ENCODE measurements at regions not wholly inside any gene's neighbourhood (a gene's known extent, or its start where the extent isn't known, plus 50 kb on each side); places are given as distances from the start of the nearest gene placed in this dataset.

- DNase-seq: peak in 1 of 3 donors; percentile 58
These were observed 127.2 kb downstream of the MN1 start for GRCh38 chr22:27674261-27674923.

- no peak for DNase-seq
These were observed 124.9 kb downstream of the MN1 start for GRCh38 chr22:27676545-27677213.

DNA sequence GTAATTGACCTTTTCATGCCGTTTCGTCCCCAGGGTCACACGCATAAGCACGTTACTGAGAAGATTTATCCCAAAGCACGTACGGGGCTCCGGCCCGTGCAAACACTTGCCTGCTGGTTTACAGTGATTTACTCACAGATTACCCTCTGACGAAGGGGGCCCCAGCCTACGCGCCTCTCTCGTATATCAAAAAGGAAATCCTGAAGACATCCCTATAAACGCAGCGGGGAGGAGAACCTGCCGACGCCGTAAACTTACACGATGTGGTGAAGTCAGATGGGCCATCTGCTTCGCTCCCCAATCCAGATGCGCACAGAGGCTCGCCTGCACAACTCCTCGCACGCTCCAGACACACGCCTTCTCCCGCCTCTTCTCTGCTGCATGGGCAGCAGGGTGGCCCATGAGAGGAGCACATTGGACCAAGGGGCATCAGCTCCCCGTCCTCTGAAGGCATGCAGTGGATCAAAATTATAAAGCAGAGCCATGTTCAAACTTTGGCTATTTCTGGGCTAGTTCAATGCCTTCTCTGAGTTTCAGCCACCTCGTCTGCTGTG, 123.6 kb downstream of the MN1 start:
- peak in 1 of 3 donors; percentile 42 for DNase-seq

GRCh38 chr22:27679176-27679575, 122.4 kb downstream of the MN1 start:
- DNase-seq: no peak

DNA sequence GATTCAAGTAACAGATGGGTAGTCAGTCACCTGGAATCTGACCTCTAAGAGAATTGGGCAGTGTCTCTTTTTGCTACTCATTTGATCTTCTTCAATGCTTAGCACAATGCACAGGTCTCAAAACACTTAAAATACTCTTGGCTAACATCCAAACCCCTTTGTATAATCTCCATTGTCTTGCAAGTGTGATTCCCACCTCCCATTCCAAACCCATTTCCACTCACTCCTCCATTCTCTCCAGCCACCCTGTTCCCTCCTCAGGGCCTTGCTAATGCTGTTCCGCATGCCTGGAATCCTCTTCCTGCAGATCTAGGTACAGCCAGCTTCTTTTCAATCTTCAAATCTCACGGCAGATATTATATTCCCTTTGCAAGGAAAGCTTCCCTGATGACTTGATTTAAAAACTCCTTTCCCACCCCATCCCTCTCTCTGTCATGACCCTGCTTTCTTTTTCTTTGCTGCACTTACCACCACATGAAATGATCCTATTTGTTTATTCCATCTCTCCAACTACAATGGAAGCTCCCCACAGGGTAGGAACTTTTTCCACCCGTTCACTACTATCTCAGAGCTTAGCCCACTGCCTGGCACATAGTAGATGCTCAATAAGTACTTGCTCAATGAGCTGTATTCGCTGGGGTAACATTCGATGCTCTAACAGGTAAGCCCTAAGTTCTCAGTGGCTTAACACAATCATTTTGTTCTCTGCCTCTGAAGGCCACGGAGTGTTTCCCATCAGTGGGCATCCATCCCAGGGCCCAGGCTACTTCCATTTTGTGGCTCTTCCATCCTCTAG, 121.7 kb downstream of the MN1 start:
- DNase-seq: no peak

DNA sequence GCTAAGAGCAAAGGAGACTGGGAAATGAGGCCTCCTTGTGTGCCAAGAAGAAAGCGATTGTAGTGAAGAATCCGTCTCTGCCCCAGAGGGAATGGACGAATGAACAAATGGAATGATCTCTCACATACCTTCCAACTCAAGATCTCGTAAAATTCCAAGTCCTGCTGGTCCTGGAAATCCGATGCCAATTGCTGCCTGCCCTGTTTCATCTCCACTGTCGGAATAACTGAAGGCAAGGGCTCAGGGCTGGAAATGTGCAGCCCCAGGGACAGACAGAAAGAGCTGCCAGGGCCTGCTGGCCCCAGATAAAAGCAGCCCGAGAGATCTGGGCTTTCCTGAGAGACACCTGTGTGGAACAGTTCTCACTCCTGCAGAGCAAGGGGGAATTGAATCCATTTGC, 120.9 kb downstream of the MN1 start:
- DNase-seq: no peak

DNA sequence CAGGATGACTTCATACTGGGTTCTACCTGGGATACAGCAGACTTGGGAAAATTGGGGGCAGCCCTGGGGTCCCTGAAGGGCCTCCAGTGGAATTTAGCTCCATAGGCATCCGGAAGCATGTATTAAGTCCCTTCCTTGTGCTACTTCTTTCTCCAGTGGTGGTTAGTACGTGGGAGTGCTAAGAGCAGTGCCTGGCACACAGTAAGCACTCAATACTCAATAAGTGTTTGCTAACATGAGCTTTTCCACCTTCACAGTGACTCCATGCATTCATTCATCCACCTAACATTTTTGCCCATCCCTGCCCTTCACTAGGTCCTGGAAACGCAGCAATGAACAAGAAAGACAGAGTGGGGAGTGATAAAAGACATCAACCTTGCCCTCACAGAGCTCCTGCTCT, 120.5 kb downstream of the MN1 start:
- DNase-seq: no peak

GRCh38 chr22:27682437-27682836, 119.1 kb downstream of the MN1 start:
- DNase-seq: no peak

GRCh38 chr22:27684901-27685300, 116.7 kb downstream of the MN1 start:
- peak in 2 of 3 donors; percentile 51 to 62 for DNase-seq

GRCh38 chr22:27685515-27685914, 116.0 kb downstream of the MN1 start:
- no peak for DNase-seq

GRCh38 chr22:27685970-27686369, 115.6 kb downstream of the MN1 start:
- no peak for DNase-seq

DNA sequence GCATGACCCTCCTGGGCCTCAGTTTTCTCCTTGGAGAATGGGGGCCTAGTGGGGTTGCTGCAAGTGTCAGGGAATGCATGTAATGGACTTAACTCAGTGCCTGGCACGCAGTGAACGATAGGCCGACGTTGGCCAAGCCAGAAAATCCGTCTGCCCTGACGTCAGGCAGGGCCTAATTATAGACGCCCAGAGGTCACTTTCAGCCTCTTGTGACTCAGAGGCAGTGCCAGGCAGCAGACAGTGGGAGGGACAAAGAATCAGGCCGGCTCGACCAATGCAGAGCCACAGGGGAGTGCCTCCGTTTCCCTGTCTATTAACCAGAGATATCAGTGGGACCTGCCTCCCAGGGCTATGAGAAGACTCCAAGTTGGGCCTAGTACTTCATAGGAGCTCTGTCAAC, 115.0 kb downstream of the MN1 start:
- peak; percentile 53 to 63 (median 61) for DNase-seq

GRCh38 chr22:27687984-27688545, 113.5 kb downstream of the MN1 start:
- DNase-seq: no peak

- DNase-seq: no peak
These were observed 111.9 kb downstream of the MN1 start for GRCh38 chr22:27689664-27690063.

DNA sequence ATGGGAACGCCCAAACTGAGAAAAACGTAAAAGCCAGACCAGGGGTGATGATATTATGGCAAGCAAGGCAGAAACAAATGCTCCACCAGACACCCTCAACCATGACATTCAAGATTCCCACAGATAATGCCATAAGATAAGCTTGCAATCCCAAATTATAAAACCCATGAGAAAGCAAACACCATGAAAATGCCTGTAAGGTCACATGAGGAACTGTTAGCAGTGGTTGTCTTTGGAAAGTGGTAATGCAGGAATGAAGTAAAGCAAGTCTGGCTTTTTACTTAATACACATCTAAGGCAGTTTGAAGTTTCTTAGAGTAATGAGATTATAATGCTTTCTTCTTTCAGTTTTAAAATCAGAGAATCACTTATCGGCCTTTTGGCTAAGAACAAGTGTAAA, 111.0 kb downstream of the MN1 start:
- DNase-seq: no peak

GRCh38 chr22:27692243-27692642, 109.3 kb downstream of the MN1 start:
- DNase-seq: no peak

- peak in 2 of 3 donors; percentile 54 to 78 for DNase-seq
These were observed 105.6 kb downstream of the MN1 start for GRCh38 chr22:27695925-27696324.

- DNase-seq: no peak
These were observed 103.7 kb downstream of the MN1 start for GRCh38 chr22:27697888-27698287.

Measured in muscle of back (tissue), 3 donors.